ENCODE measurements at regions not wholly inside any gene's neighbourhood (a gene's known extent, or its start where the extent isn't known, plus 50 kb on each side); places are given as distances from the start of the nearest gene placed in this dataset.
"Not testable (repeated sequence)": the region's sequence is repeated elsewhere in the genome, so short reads cannot be mapped to it uniquely, and the experiment has no call there.

- in situ Hi-C loops (cut with MboI; ENCODE audit: low pct_unique_long_range_greater_than_20kb, low sequenced_read_pairs), result no loop called here
- DNase-seq, result no peak
Observed at GRCh38 chr6:168255283-168255881, 64.2 kb downstream of the DACT2 start.

GRCh38 chr6:168252267-168252666 lies 67.3 kb downstream of the DACT2 start:
- in situ Hi-C loops (cut with MboI; ENCODE audit: low pct_unique_long_range_greater_than_20kb, low sequenced_read_pairs), result no loop called here
- DNase-seq, result no peak

- in situ Hi-C loops (cut with MboI; ENCODE audit: low pct_unique_long_range_greater_than_20kb, low sequenced_read_pairs), result no loop called here
- DNase-seq, result no peak
Observed at GRCh38 chr6:168250250-168250649, 69.3 kb downstream of the DACT2 start.

- in situ Hi-C loops (cut with MboI; ENCODE audit: low pct_unique_long_range_greater_than_20kb, low sequenced_read_pairs), result no loop called here
- DNase-seq, result no peak
Observed at GRCh38 chr6:168249746-168250145, 69.8 kb downstream of the DACT2 start.

GRCh38 chr6:168248148-168248620 lies 71.4 kb downstream of the DACT2 start:
- in situ Hi-C loops (cut with MboI; ENCODE audit: low pct_unique_long_range_greater_than_20kb, low sequenced_read_pairs), result no loop called here
- no peak for DNase-seq

- in situ Hi-C loops (cut with MboI; ENCODE audit: low pct_unique_long_range_greater_than_20kb, low sequenced_read_pairs), result no loop called here
- DNase-seq, result no peak
Observed at GRCh38 chr6:168247443-168248147, 72.0 kb downstream of the DACT2 start.

- in situ Hi-C loops (cut with MboI; ENCODE audit: low pct_unique_long_range_greater_than_20kb, low sequenced_read_pairs), result no loop called here
- DNase-seq, result no peak
Observed at GRCh38 chr6:168244961-168245551, 74.5 kb downstream of the DACT2 start.

GRCh38 chr6:168243812-168244376 lies 75.7 kb downstream of the DACT2 start:
- in situ Hi-C loops (cut with MboI; ENCODE audit: low pct_unique_long_range_greater_than_20kb, low sequenced_read_pairs), result no loop called here
- no peak for DNase-seq

- DNase-seq, result no peak
- in situ Hi-C loops (cut with MboI; ENCODE audit: low pct_unique_long_range_greater_than_20kb, low sequenced_read_pairs), result no loop called here
Observed at GRCh38 chr6:168242940-168243225, 76.7 kb downstream of the DACT2 start.

- no peak for DNase-seq
- in situ Hi-C loops (cut with MboI; ENCODE audit: low pct_unique_long_range_greater_than_20kb, low sequenced_read_pairs), result no loop called here
Observed at GRCh38 chr6:168242111-168242939, 77.3 kb downstream of the DACT2 start.

- DNase-seq, result no peak
Observed at GRCh38 chr6:168240160-168240559, 79.4 kb downstream of the DACT2 start.

GRCh38 chr6:168239044-168239773 lies 80.4 kb downstream of the DACT2 start:
- no peak for DNase-seq
- in situ Hi-C loops (cut with MboI; ENCODE audit: low pct_unique_long_range_greater_than_20kb, low sequenced_read_pairs), result no loop called here

More at GRCh38 chr6:168240160-168240559, 79.4 kb downstream of the DACT2 start:
- in situ Hi-C loops (cut with MboI; ENCODE audit: low pct_unique_long_range_greater_than_20kb, low sequenced_read_pairs), result no loop called here

GRCh38 chr6:168238159-168238909 lies 81.2 kb downstream of the DACT2 start:
- in situ Hi-C loops (cut with MboI; ENCODE audit: low pct_unique_long_range_greater_than_20kb, low sequenced_read_pairs), result no loop called here
- DNase-seq, result no peak

- DNase-seq; in situ Hi-C loops (cut with MboI; ENCODE audit: low pct_unique_long_range_greater_than_20kb, low sequenced_read_pairs): not testable (repeated sequence)
Observed at GRCh38 chr6:168233875-168234213, 85.7 kb downstream of the DACT2 start.

- DNase-seq, result no peak
- in situ Hi-C loops (cut with MboI; ENCODE audit: low pct_unique_long_range_greater_than_20kb, low sequenced_read_pairs), result no loop called here
Observed at GRCh38 chr6:168232989-168233874, 86.3 kb downstream of the DACT2 start.

- DNase-seq, result no peak
- in situ Hi-C loops (cut with MboI; ENCODE audit: low pct_unique_long_range_greater_than_20kb, low sequenced_read_pairs), result no loop called here
Observed at GRCh38 chr6:168232528-168232927, 87.0 kb downstream of the DACT2 start.

GRCh38 chr6:168232062-168232461 lies 87.5 kb downstream of the DACT2 start:
- in situ Hi-C loops (cut with MboI; ENCODE audit: low pct_unique_long_range_greater_than_20kb, low sequenced_read_pairs), result no loop called here
- no peak for DNase-seq
